ENCODE measurements at regions not wholly inside any gene's neighbourhood (a gene's known extent, or its start where the extent isn't known, plus 50 kb on each side); places are given as distances from the start of the nearest gene placed in this dataset.
"Not testable (repeated sequence)": the region's sequence is repeated elsewhere in the genome, so short reads cannot be mapped to it uniquely, and the experiment has no call there.

GRCh38 chr11:24249921-24250320 is 246.9 kb upstream of the LUZP2 start:
- no peak for DNase-seq
- no peak overlapping the region for H3K27ac ChIP-seq (ENCODE audit: low read length)
- no peaks in the 10 kb centered on the region for H3K36me3 ChIP-seq (ENCODE audit: control insufficient read depth, insufficient read depth, low read length)
- H3K27me3 ChIP-seq (ENCODE audit: control insufficient read depth, insufficient read depth, low read length), result no peaks in the 10 kb centered on the region
- H3K4me3 ChIP-seq (ENCODE audit: low read length), result no peak overlapping the region
- no CpG with 5 or more reads among the region's 1 CpG for WGBS (ENCODE audit: insufficient coverage, low lambda C conversion rate)
- no peaks in the 10 kb centered on the region for H3K4me1 ChIP-seq (ENCODE audit: control insufficient read depth, insufficient read depth, low read length)
- H3K9me3 ChIP-seq (ENCODE audit: control insufficient read depth, low read depth, low read length), result no peaks in the 10 kb centered on the region

- DNase-seq, result no peak
- Histone ChIP-seq H3K27ac (ENCODE audit: low read length) (no peak overlapping the region), H3K4me1 (ENCODE audit: control insufficient read depth, insufficient read depth, low read length) (no peaks in the 10 kb centered on the region), H3K4me3 (ENCODE audit: low read length) (no peak overlapping the region), H3K36me3 (ENCODE audit: control insufficient read depth, insufficient read depth, low read length) (no peaks in the 10 kb centered on the region), H3K9me3 (ENCODE audit: control insufficient read depth, low read depth, low read length) (no peaks in the 10 kb centered on the region), H3K27me3 (ENCODE audit: control insufficient read depth, insufficient read depth, low read length) (no peaks in the 10 kb centered on the region)
- 0% methylated on average over 1 of the region's 1 CpG for WGBS (ENCODE audit: insufficient coverage, low lambda C conversion rate)
These were observed 243.6 kb upstream of the LUZP2 start for GRCh38 chr11:24253237-24253760.

DNA sequence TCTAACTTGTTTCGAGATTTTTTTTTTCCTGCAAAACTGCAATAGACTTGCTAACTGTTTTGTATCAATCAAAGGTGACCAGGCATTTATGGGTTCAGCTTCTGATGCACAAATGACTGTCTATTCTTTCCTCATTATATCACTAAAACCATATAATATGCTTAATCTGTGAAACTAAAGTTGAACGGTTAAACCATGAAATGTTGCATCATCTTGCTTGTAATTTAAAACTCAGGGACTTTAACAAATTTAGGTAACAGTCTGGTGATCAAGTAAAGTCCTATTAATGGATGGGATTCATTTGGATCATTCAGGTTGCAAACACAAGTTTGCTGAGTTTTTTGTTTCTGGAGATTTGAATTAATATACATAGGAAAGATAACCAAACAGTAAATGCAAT is 232.0 kb upstream of the LUZP2 start:
- Histone ChIP-seq H3K4me1 (ENCODE audit: control insufficient read depth, insufficient read depth, low read length) (no peaks in the 10 kb centered on the region), H3K27ac (ENCODE audit: low read length) (no peak overlapping the region), H3K9me3 (ENCODE audit: control insufficient read depth, low read depth, low read length) (no peaks in the 10 kb centered on the region), H3K4me3 (ENCODE audit: low read length) (no peak overlapping the region), H3K27me3 (ENCODE audit: control insufficient read depth, insufficient read depth, low read length) (no peaks in the 10 kb centered on the region), H3K36me3 (ENCODE audit: control insufficient read depth, insufficient read depth, low read length) (no peaks in the 10 kb centered on the region)
- 80% methylated on average over 2 of the region's 2 CpGs for WGBS (ENCODE audit: insufficient coverage, low lambda C conversion rate)
- no peak for DNase-seq

GRCh38 chr11:24267014-24267413 is 229.8 kb upstream of the LUZP2 start:
- no peak for DNase-seq
- H3K9me3 ChIP-seq (ENCODE audit: control insufficient read depth, low read depth, low read length), result no peaks in the 10 kb centered on the region
- no peaks in the 10 kb centered on the region for H3K36me3 ChIP-seq (ENCODE audit: control insufficient read depth, insufficient read depth, low read length)
- no peak overlapping the region for H3K4me3 ChIP-seq (ENCODE audit: low read length)
- no peaks in the 10 kb centered on the region for H3K27me3 ChIP-seq (ENCODE audit: control insufficient read depth, insufficient read depth, low read length)
- H3K4me1 ChIP-seq (ENCODE audit: control insufficient read depth, insufficient read depth, low read length), result no peaks in the 10 kb centered on the region
- H3K27ac ChIP-seq (ENCODE audit: low read length), result no peak overlapping the region
- 20% methylated on average over 1 of the region's 2 CpGs for WGBS (ENCODE audit: insufficient coverage, low lambda C conversion rate)

GRCh38 chr11:24271798-24272197 is 225.1 kb upstream of the LUZP2 start:
- H3K27ac ChIP-seq (ENCODE audit: low read length), result no peak overlapping the region
- 100% methylated on average over 1 of the region's 2 CpGs for WGBS (ENCODE audit: insufficient coverage, low lambda C conversion rate)

DNA sequence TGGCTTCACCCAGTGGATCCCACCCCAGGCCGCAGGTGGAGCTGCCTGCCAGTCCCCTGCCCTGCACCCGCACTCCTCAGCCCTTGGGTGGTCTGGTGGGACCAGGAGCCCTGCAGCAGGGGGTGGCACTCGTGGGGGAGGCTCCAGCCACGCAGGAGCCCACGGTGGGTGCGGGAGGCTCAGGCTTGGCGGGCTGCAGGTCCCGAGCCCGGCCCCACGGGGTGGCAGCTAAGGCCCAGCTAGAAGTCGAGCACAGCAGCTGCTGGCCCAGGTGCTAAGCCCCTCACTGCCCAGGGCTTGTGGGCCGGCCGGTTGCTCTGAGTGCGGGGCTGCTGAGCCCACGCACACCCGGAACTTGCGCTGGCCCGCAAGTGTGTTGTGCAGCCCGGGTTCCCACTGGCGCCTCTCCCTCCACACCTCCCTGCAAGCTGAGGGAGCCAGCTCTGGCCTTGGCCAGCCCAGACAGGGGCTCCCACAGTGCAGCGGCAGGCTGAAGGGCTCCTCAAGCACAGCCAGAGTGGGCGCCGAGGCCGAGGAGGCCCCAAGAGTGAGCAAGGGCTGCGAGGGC is 222.6 kb upstream of the LUZP2 start:
- not testable (repeated sequence) for H3K27me3 ChIP-seq (ENCODE audit: control insufficient read depth, insufficient read depth, low read length); DNase-seq; H3K27ac ChIP-seq (ENCODE audit: low read length); H3K4me3 ChIP-seq (ENCODE audit: low read length); H3K9me3 ChIP-seq (ENCODE audit: control insufficient read depth, low read depth, low read length); H3K4me1 ChIP-seq (ENCODE audit: control insufficient read depth, insufficient read depth, low read length); H3K36me3 ChIP-seq (ENCODE audit: control insufficient read depth, insufficient read depth, low read length)
- WGBS (ENCODE audit: insufficient coverage, low lambda C conversion rate), result no CpG with 5 or more reads among the region's 25 CpGs

More at GRCh38 chr11:24271798-24272197, 225.1 kb upstream of the LUZP2 start:
- DNase-seq, result no peak
- no peak overlapping the region for H3K4me3 ChIP-seq (ENCODE audit: low read length)
- peaks cover 7% of the 10 kb centered on the region for H3K9me3 ChIP-seq (ENCODE audit: control insufficient read depth, low read depth, low read length)
- H3K27me3 ChIP-seq (ENCODE audit: control insufficient read depth, insufficient read depth, low read length), result no peaks in the 10 kb centered on the region
- H3K4me1 ChIP-seq (ENCODE audit: control insufficient read depth, insufficient read depth, low read length), result no peaks in the 10 kb centered on the region
- H3K36me3 ChIP-seq (ENCODE audit: control insufficient read depth, insufficient read depth, low read length), result no peaks in the 10 kb centered on the region

DNA sequence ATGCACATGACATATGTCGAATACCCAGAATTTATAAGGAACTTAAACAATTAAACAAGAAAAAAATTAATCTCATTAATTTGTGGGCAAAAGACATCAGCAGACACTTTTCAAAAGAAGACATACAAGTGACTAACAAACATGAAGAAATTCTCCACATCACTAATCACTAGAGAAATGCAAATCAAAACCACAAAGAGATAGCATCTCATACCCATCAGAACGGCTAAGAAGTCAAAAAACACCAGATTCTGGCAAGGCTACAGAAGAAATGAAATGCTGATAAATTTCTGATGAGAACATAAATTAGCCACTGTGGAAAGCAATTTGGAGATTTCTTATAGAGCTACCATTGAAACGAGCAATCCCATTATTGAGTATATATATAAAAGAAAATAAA is 210.6 kb upstream of the LUZP2 start:
- Histone ChIP-seq H3K27me3 (ENCODE audit: control insufficient read depth, insufficient read depth, low read length) (no peaks in the 10 kb centered on the region), H3K4me1 (ENCODE audit: control insufficient read depth, insufficient read depth, low read length) (no peaks in the 10 kb centered on the region), H3K4me3 (ENCODE audit: low read length) (no peak overlapping the region), H3K27ac (ENCODE audit: low read length) (no peak overlapping the region), H3K9me3 (ENCODE audit: control insufficient read depth, low read depth, low read length) (no peaks in the 10 kb centered on the region), H3K36me3 (ENCODE audit: control insufficient read depth, insufficient read depth, low read length) (no peaks in the 10 kb centered on the region)
- no peak for DNase-seq
- 90% methylated on average over 2 of the region's 3 CpGs for WGBS (ENCODE audit: insufficient coverage, low lambda C conversion rate)

DNA sequence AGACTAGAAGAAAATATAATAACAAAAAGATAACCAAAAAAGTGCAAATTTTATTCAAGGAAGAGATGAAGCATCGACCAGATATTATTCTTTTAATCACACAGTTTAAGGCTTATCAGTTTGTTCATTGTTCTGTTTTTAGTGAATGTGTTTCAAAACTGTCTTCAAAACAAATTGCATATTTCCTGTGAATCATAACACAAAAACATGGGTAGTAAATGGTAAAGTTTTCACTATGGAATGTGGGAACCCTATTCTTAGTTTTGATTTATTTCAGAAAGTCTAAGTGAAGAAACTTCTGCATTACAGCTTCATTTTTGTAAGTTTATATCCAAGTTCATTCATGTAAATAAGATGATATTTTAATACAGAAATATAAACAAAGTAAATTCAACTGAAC is 207.6 kb upstream of the LUZP2 start:
- WGBS (ENCODE audit: insufficient coverage, low lambda C conversion rate), result 86% methylated on average over 1 of the region's 1 CpG
- no peak for DNase-seq
- no peaks in the 10 kb centered on the region for H3K4me1 ChIP-seq (ENCODE audit: control insufficient read depth, insufficient read depth, low read length)
- H3K27ac ChIP-seq (ENCODE audit: low read length), result no peak overlapping the region
- H3K36me3 ChIP-seq (ENCODE audit: control insufficient read depth, insufficient read depth, low read length), result no peaks in the 10 kb centered on the region
- H3K4me3 ChIP-seq (ENCODE audit: low read length), result no peak overlapping the region
- no peaks in the 10 kb centered on the region for H3K9me3 ChIP-seq (ENCODE audit: control insufficient read depth, low read depth, low read length)
- no peaks in the 10 kb centered on the region for H3K27me3 ChIP-seq (ENCODE audit: control insufficient read depth, insufficient read depth, low read length)

GRCh38 chr11:24293964-24294363 is 202.9 kb upstream of the LUZP2 start:
- Histone ChIP-seq H3K4me3 (ENCODE audit: low read length) (no peak overlapping the region), H3K9me3 (ENCODE audit: control insufficient read depth, low read depth, low read length) (no peaks in the 10 kb centered on the region), H3K36me3 (ENCODE audit: control insufficient read depth, insufficient read depth, low read length) (no peaks in the 10 kb centered on the region), H3K27ac (ENCODE audit: low read length) (no peak overlapping the region), H3K4me1 (ENCODE audit: control insufficient read depth, insufficient read depth, low read length) (no peaks in the 10 kb centered on the region), H3K27me3 (ENCODE audit: control insufficient read depth, insufficient read depth, low read length) (no peaks in the 10 kb centered on the region)
- no CpG with 5 or more reads among the region's 3 CpGs for WGBS (ENCODE audit: insufficient coverage, low lambda C conversion rate)
- no peak for DNase-seq

GRCh38 chr11:24295360-24295759 is 201.5 kb upstream of the LUZP2 start:
- no peaks in the 10 kb centered on the region for H3K36me3 ChIP-seq (ENCODE audit: control insufficient read depth, insufficient read depth, low read length)
- H3K27ac ChIP-seq (ENCODE audit: low read length), result no peak overlapping the region
- no peaks in the 10 kb centered on the region for H3K9me3 ChIP-seq (ENCODE audit: control insufficient read depth, low read depth, low read length)
- no peaks in the 10 kb centered on the region for H3K27me3 ChIP-seq (ENCODE audit: control insufficient read depth, insufficient read depth, low read length)
- DNase-seq, result peak in 1 of 2 donors; percentile 3
- no peak overlapping the region for H3K4me3 ChIP-seq (ENCODE audit: low read length)
- WGBS (ENCODE audit: insufficient coverage, low lambda C conversion rate), result no CpG with 5 or more reads among the region's 2 CpGs
- H3K4me1 ChIP-seq (ENCODE audit: control insufficient read depth, insufficient read depth, low read length), result no peaks in the 10 kb centered on the region

DNA sequence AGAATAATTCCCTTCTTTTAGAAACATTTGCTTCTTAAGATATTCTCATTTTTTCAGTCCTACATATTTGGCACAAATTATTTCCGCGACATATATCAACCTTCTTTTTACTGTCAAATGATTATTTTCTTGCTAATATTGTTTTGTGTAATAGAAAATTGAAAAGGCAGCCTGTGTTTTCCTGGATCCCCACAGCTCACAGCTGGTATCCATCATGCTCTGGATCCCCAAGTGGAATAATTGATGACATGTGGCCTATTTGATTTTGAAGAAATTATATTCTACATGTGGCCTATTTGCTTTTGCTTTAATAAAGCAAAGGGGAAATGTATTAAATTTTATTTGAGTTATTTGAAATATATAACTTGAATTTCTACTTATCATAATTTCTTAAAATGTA is 199.4 kb upstream of the LUZP2 start:
- Histone ChIP-seq H3K36me3 (ENCODE audit: control insufficient read depth, insufficient read depth, low read length) (no peaks in the 10 kb centered on the region), H3K27ac (ENCODE audit: low read length) (no peak overlapping the region), H3K4me3 (ENCODE audit: low read length) (no peak overlapping the region), H3K4me1 (ENCODE audit: control insufficient read depth, insufficient read depth, low read length) (no peaks in the 10 kb centered on the region), H3K27me3 (ENCODE audit: control insufficient read depth, insufficient read depth, low read length) (no peaks in the 10 kb centered on the region), H3K9me3 (ENCODE audit: control insufficient read depth, low read depth, low read length) (no peaks in the 10 kb centered on the region)
- DNase-seq, result no peak
- 92% methylated on average over 2 of the region's 2 CpGs for WGBS (ENCODE audit: insufficient coverage, low lambda C conversion rate)
